ENCODE measurements at regions not wholly inside any gene's neighbourhood (a gene's known extent, or its start where the extent isn't known, plus 50 kb on each side); places are given as distances from the start of the nearest gene placed in this dataset.
"Not testable (repeated sequence)": the region's sequence is repeated elsewhere in the genome, so short reads cannot be mapped to it uniquely, and the experiment has no call there.

DNA sequence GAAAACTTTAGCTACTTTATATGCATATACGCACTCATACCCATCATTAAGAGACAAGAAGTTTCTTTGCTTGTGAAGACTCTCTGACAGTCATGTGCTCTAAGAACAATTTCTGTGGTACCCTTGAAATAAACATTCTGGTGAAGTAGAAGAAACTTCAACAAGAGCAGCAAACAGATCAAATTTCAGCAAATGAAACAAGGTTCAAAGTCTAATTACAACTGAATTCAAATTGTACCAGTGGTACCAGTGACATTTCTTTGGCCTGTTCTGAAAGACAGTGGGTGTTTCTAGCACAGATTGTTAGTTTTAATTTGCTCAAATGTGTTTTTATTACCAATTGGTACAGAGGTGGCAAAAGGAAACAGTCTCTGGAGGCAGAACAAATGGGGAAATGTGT, 391.0 kb downstream of the CHSY3 start (continued):
- no peak for TF ChIP-seq SUZ12 (IDR thresholded peaks at IDR 0.05; ENCODE audit: low read length)
- TF ChIP-seq EZH2 (IDR thresholded peaks at IDR 0.05; ENCODE audit: low read depth, low read length, severe bottlenecking), result no peak
- no peak for TF ChIP-seq FOSL1 (IDR thresholded peaks at IDR 0.05; ENCODE audit: insufficient read depth, low read depth, low read length)
- TF ChIP-seq TCF12 (IDR thresholded peaks at IDR 0.05; ENCODE audit: low read depth, low read length), result no peak
- TF ChIP-seq JUND (IDR thresholded peaks at IDR 0.05; ENCODE audit: low read length), result no peak

DNA sequence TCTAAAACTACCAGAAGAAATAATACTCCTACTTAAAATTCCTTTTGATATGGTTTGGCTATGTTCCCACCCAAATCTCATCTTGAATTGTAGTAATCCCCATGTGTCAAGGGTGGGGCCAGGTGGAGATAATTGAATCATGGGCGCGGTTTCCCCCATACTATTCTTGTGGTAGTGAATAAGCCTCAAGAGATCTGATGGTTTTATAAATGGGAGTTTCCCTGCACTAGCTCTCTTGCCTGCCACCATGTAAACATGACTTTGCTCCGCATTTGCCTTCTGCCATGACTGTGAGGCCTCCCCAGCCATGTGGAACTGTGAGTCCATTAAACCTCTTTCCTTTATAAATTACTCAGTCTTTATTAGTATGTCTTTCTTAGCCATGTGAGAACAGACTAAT, 390.5 kb downstream of the CHSY3 start:
- H2BK20ac ChIP-seq (ENCODE audit: low read length); H3K56ac ChIP-seq (replicated peaks; ENCODE audit: insufficient read length, low read depth, low read length); POLR2A ChIA-PET (ENCODE audit: partially characterized antibody); DNase-seq (ENCODE audit: low read depth in 1 of 2, low spot score in 2 of 2); H2AFZ ChIP-seq (ENCODE audit: low read length); H4K91ac ChIP-seq (replicated peaks; ENCODE audit: insufficient read length, low read length); H3K4me3 ChIP-seq (ENCODE audit: extremely low read depth in 1 of 4, insufficient read depth in 2 of 4, low read depth in 3 of 4, low read length in 4 of 4); FAIRE-seq; H2BK15ac ChIP-seq (ENCODE audit: low read length); H4K20me1 ChIP-seq (replicated peaks in 1 of 2; ENCODE audit: control insufficient read depth in 1 of 2, insufficient read depth in 2 of 2, low read length in 2 of 2); H2BK12ac ChIP-seq (ENCODE audit: low read depth, low read length); H2AK5ac ChIP-seq (ENCODE audit: low read depth, low read length); H4K8ac ChIP-seq (ENCODE audit: extremely low read depth, insufficient read depth, low read length); H3K9ac ChIP-seq (replicated peaks in 1 of 4; ENCODE audit: extremely low read depth in 1 of 4, low read depth in 3 of 4, low read length in 3 of 4); H2BK5ac ChIP-seq (ENCODE audit: low read depth, low read length); H4K5ac ChIP-seq (ENCODE audit: insufficient read length, low read depth, low read length); H3K9me3 ChIP-seq (ENCODE audit: insufficient read depth in 2 of 2, low read depth in 1 of 2, low read length in 1 of 2); CTCF ChIA-PET (ENCODE audit: partially characterized antibody); H3K79me1 ChIP-seq (ENCODE audit: low read depth, low read length); H3K36me3 ChIP-seq (ENCODE audit: control insufficient read depth in 2 of 4, insufficient read depth in 4 of 4, low read length in 3 of 4); H2BK120ac ChIP-seq (replicated peaks; ENCODE audit: low read depth, low read length); H3K27me3 ChIP-seq (replicated peaks in 1 of 4; ENCODE audit: control insufficient read depth in 3 of 4, extremely low read depth in 1 of 4, insufficient read depth in 3 of 4, low read length in 3 of 4); H3K4ac ChIP-seq (replicated peaks; ENCODE audit: insufficient read length, low read depth, low read length); H3K23me2 ChIP-seq (ENCODE audit: low read depth, low read length); H3K23ac ChIP-seq (ENCODE audit: insufficient read length); H3K79me2 ChIP-seq (ENCODE audit: control insufficient read depth in 1 of 2, insufficient read depth in 2 of 2, low read length in 2 of 2); H3K4me1 ChIP-seq (replicated peaks in 1 of 4; ENCODE audit: control insufficient read depth in 3 of 4, insufficient read depth in 4 of 4, low read length in 3 of 4); H3K14ac ChIP-seq (ENCODE audit: insufficient read length); H3K27ac ChIP-seq (ENCODE audit: low read depth, low read length); H3K4me2 ChIP-seq (ENCODE audit: insufficient read depth in 1 of 2, low read depth in 2 of 2, low read length in 2 of 2); H3K18ac ChIP-seq (ENCODE audit: extremely low read depth, low read length): not testable (repeated sequence)
- WGBS, 2 experiments (ENCODE audit: extremely low coverage in 1 of 2, insufficient coverage in 1 of 2, insufficient read length in 1 of 2, insufficient replicate concordance in 2 of 2, low coverage in 1 of 2, low lambda C conversion rate in 2 of 2, missing lambda C conversion rate in 1 of 2), result 85% methylated on average over 3 of the region's 3 CpGs; no CpG with 5 or more reads in 1 of the 2 experiments

Measured in H1 (cell line).